GM12891 (cell line): ENCODE measurements at regions not wholly inside any gene's neighbourhood (a gene's known extent, or its start where the extent isn't known, plus 50 kb on each side); places are given as distances from the start of the nearest gene placed in this dataset.

Source experiments
- POLR2A ChIP-seq: IDR thresholded peaks from 2 replicates; pipeline ENCODE4 v1.6.1; 2011; ENCODE audit warnings: low read depth, low read length, control low read depth
- TAF1 ChIP-seq: IDR thresholded peaks from 2 replicates; pipeline ENCODE4 v1.6.1; 2011; ENCODE audit warnings: low read depth, low read length, control low read depth

GRCh38 chr16:64449506-64449905 is 672.4 kb downstream of the CDH11 start:
- no peak for TF ChIP-seq POLR2A
- TF ChIP-seq TAF1, result no peak
